HepG2 (cell line): ENCODE measurements at regions not wholly inside any gene's neighbourhood (a gene's known extent, or its start where the extent isn't known, plus 50 kb on each side); places are given as distances from the start of the nearest gene placed in this dataset.

Experiments used
- FOXA1 ChIP-seq, 2 experiments: fragments of 450-650 bp in 1 of 2; sonication (generic) in 1 of 2; formaldehyde crosslinking in 1 of 2; IDR thresholded peaks; 2 replicates each; pipeline versions ENCODE4 v1.4.0 to v1.6.1; 2016 to 2020; ENCODE audit warnings: missing genetic modification reagents in 1 of 2
- GTF3A ChIP-seq: sonication (generic); formaldehyde crosslinking; conservative IDR thresholded peaks from 2 replicates; pipeline ENCODE4 v1.4.0; 2020; ENCODE audit warnings: mild to moderate bottlenecking, missing genetic modification reagents
- HMGA1 ChIP-seq: sonication (generic); formaldehyde crosslinking; conservative IDR thresholded peaks from 2 replicates; pipeline ENCODE4 v1.4.0; 2020; ENCODE audit warnings: missing genetic modification reagents
- ISL2 ChIP-seq: sonication (generic); formaldehyde crosslinking; IDR thresholded peaks from 2 replicates; pipeline ENCODE4 v1.5.0; 2020; ENCODE audit warnings: missing genetic modification reagents
- JDP2 ChIP-seq: sonication (generic); formaldehyde crosslinking; IDR thresholded peaks from 2 replicates; pipeline ENCODE4 v1.8.1; 2022; ENCODE audit warnings: missing genetic modification reagents, borderline replicate concordance
- KDM1A ChIP-seq: IDR thresholded peaks from 2 replicates; pipeline ENCODE4 v1.6.1; 2016; ENCODE audit warnings: missing compliant biosample characterization
- KLF9 ChIP-seq: IDR thresholded peaks from 2 replicates; pipeline ENCODE4 v1.6.1; 2016; ENCODE audit warnings: low read depth
- MATR3 ChIP-seq: sonication (generic); formaldehyde crosslinking; IDR thresholded peaks from 2 replicates; pipeline ENCODE4 v1.4.0; 2020; ENCODE audit warnings: missing genetic modification reagents
- MAZ ChIP-seq, 2 experiments: sonication (generic) in 1 of 2; formaldehyde crosslinking in 1 of 2; IDR thresholded peaks; 2 replicates each; pipeline versions ENCODE4 v1.5.0 to v1.6.1; 2012 to 2020; ENCODE audit warnings: low read depth in 2 of 2, mild to moderate bottlenecking in 2 of 2, borderline replicate concordance in 1 of 2, improper control_type of control experiment in 1 of 2, low read length in 1 of 2, missing genetic modification reagents in 1 of 2, moderate library complexity in 1 of 2
- SETDB1 ChIP-seq: sonication (generic); formaldehyde crosslinking; IDR thresholded peaks from 2 replicates; pipeline ENCODE4 v1.5.1; 2020; ENCODE audit warnings: missing genetic modification reagents, mild to moderate bottlenecking, borderline replicate concordance
- SMC3 ChIP-seq: IDR thresholded peaks from 2 replicates; pipeline ENCODE4 v1.6.1; 2011; ENCODE audit warnings: low read length, improper control_type of control experiment
- XBP1 ChIP-seq: sonication (generic); formaldehyde crosslinking; IDR thresholded peaks from 2 replicates; pipeline ENCODE4 v1.5.0; 2020; ENCODE audit warnings: missing genetic modification reagents
- ZFP36 ChIP-seq: fragments of 150-350 bp; IDR thresholded peaks from 2 replicates; pipeline ENCODE4 v1.6.1; 2018; ENCODE audit warnings: borderline replicate concordance, low read length, low read depth; ENCODE audit not compliant: partially characterized antibody
- ZNF274 ChIP-seq: sonication (generic); formaldehyde crosslinking; IDR thresholded peaks from 2 replicates; pipeline ENCODE4 v1.5.1; 2020; ENCODE audit warnings: mild to moderate bottlenecking, missing genetic modification reagents
- ZNF562 ChIP-seq: sonication (generic); formaldehyde crosslinking; IDR thresholded peaks from 2 replicates; pipeline ENCODE4 v1.8.0; 2022; ENCODE audit warnings: missing genetic modification reagents, borderline replicate concordance
- ZNF75D ChIP-seq: sonication (generic); formaldehyde crosslinking; IDR thresholded peaks from 2 replicates; pipeline ENCODE4 v1.8.1; 2023; ENCODE audit warnings: missing genetic modification reagents, mild to moderate bottlenecking, borderline replicate concordance
- ZNF766 ChIP-seq: sonication (generic); formaldehyde crosslinking; IDR thresholded peaks from 2 replicates; pipeline ENCODE4 v1.5.0; 2020; ENCODE audit warnings: missing genetic modification reagents, borderline replicate concordance
- ZNF816 ChIP-seq: sonication (generic); formaldehyde crosslinking; IDR thresholded peaks from 2 replicates; pipeline ENCODE4 v1.8.0; 2022; ENCODE audit warnings: missing genetic modification reagents, mild to moderate bottlenecking, borderline replicate concordance
- ZNF841 ChIP-seq: sonication (generic); formaldehyde crosslinking; IDR thresholded peaks from 2 replicates; pipeline ENCODE4 v1.8.1; 2023; ENCODE audit warnings: missing genetic modification reagents, borderline replicate concordance
- TF ChIP-seq, protein P1 (sequence below), 2 experiments: sonication (generic) in 1 of 2; formaldehyde crosslinking in 1 of 2; IDR thresholded peaks; 2 replicates each; pipeline versions ENCODE4 v1.4.0 to v1.6.1; 2018 to 2020; ENCODE audit warnings: missing genetic modification reagents in 2 of 2, borderline replicate concordance in 1 of 2, low read depth in 1 of 2, mild to moderate bottlenecking in 1 of 2, missing biosample characterization in 1 of 2
- TF ChIP-seq, protein P2 (sequence below): sonication (generic); formaldehyde crosslinking; IDR thresholded peaks from 2 replicates; pipeline ENCODE4 v1.5.0; 2020; ENCODE audit warnings: mild to moderate bottlenecking, missing genetic modification reagents
- TF ChIP-seq, protein P3 (sequence below): sonication (generic); formaldehyde crosslinking; IDR thresholded peaks from 2 replicates; pipeline ENCODE4 v1.4.0; 2020; ENCODE audit warnings: missing genetic modification reagents

DNA sequence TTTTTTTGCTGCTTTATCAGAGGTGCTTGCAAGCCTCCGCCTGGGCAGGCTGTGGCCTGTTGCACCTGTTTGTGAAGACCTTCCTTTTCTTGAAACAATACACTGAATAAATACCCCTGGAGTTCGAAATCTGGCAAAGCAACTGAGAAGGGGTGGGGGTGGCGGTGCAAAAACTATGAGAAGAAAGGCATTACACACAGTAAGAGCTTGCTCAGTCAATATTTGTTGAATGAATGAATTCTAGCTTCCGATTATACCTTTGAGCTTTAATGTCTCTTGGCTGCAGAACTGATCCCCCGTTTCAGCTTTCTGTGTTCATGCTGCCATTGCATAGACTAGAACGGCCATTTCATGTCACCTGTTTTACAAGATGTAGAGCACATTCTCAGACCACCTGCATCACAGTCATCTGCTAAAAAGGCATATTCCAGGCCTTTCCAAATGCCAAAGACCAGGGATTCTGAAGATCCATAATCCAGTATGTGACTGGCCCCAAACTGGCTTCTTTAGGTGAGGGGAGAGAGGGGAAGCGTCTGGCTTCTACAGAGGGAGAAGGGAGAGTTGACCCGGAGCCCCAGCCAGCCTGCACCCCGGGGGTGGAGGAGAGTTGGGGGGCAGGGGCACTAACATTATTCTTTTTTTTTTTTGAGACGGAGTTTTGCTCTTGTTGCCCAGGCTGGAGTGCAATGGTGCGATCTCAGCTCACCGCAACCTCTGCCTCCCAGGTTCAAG lies 111.5 kb downstream of the ETS2 start (continued):
- TF ChIP-seq MATR3 (CRISPR knock-in tag) (no peak), ZNF75D (CRISPR knock-in tag) (no peak), ZNF841 (CRISPR knock-in tag) (no peak), ZNF562 (CRISPR knock-in tag) (no peak), XBP1 (CRISPR knock-in tag) (no peak), ISL2 (CRISPR knock-in tag) (peak; percentile 94), FOXA1 (IDR thresholded peaks at IDR 0.05) (no peak), FOXA1 (CRISPR knock-in tag; IDR thresholded peaks at IDR 0.05) (peak; percentile 89), KDM1A (no peak), ZNF274 (CRISPR knock-in tag) (no peak), GTF3A (no peak), ZNF816 (CRISPR knock-in tag) (no peak), ZFP36 (no peak), SETDB1 (CRISPR knock-in tag) (no peak), HMGA1 (CRISPR knock-in tag) (no peak), SMC3 (peak; percentile 11; the same call in 1 of the 2 replicates), MAZ (IDR thresholded peaks at IDR 0.05; ENCODE audit: borderline replicate concordance, low read depth, low read length) (no peak), MAZ (CRISPR knock-in tag; IDR thresholded peaks at IDR 0.05; ENCODE audit: low read depth) (no peak), ZNF766 (no peak), JDP2 (CRISPR knock-in tag) (no peak), KLF9 (CRISPR knock-in tag) (no peak)
- TF ChIP-seq, protein P1, sequence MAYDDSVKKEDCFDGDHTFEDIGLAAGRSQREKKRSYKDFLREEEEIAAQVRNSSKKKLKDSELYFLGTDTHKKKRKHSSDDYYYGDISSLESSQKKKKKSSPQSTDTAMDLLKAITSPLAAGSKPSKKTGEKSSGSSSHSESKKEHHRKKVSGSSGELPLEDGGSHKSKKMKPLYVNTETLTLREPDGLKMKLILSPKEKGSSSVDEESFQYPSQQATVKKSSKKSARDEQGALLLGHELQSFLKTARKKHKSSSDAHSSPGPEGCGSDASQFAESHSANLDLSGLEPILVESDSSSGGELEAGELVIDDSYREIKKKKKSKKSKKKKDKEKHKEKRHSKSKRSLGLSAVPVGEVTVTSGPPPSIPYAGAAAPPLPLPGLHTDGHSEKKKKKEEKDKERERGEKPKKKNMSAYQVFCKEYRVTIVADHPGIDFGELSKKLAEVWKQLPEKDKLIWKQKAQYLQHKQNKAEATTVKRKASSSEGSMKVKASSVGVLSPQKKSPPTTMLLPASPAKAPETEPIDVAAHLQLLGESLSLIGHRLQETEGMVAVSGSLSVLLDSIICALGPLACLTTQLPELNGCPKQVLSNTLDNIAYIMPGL (CRISPR knock-in tag; IDR thresholded peaks at IDR 0.05; ENCODE audit: borderline replicate concordance in 1 of 2, low read depth in 1 of 2) = no peak
- TF ChIP-seq, protein P2, sequence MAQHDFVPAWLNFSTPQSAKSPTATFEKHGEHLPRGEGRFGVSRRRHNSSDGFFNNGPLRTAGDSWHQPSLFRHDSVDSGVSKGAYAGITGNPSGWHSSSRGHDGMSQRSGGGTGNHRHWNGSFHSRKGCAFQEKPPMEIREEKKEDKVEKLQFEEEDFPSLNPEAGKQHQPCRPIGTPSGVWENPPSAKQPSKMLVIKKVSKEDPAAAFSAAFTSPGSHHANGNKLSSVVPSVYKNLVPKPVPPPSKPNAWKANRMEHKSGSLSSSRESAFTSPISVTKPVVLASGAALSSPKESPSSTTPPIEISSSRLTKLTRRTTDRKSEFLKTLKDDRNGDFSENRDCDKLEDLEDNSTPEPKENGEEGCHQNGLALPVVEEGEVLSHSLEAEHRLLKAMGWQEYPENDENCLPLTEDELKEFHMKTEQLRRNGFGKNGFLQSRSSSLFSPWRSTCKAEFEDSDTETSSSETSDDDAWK (CRISPR knock-in tag) = no peak
- TF ChIP-seq, protein P3, sequence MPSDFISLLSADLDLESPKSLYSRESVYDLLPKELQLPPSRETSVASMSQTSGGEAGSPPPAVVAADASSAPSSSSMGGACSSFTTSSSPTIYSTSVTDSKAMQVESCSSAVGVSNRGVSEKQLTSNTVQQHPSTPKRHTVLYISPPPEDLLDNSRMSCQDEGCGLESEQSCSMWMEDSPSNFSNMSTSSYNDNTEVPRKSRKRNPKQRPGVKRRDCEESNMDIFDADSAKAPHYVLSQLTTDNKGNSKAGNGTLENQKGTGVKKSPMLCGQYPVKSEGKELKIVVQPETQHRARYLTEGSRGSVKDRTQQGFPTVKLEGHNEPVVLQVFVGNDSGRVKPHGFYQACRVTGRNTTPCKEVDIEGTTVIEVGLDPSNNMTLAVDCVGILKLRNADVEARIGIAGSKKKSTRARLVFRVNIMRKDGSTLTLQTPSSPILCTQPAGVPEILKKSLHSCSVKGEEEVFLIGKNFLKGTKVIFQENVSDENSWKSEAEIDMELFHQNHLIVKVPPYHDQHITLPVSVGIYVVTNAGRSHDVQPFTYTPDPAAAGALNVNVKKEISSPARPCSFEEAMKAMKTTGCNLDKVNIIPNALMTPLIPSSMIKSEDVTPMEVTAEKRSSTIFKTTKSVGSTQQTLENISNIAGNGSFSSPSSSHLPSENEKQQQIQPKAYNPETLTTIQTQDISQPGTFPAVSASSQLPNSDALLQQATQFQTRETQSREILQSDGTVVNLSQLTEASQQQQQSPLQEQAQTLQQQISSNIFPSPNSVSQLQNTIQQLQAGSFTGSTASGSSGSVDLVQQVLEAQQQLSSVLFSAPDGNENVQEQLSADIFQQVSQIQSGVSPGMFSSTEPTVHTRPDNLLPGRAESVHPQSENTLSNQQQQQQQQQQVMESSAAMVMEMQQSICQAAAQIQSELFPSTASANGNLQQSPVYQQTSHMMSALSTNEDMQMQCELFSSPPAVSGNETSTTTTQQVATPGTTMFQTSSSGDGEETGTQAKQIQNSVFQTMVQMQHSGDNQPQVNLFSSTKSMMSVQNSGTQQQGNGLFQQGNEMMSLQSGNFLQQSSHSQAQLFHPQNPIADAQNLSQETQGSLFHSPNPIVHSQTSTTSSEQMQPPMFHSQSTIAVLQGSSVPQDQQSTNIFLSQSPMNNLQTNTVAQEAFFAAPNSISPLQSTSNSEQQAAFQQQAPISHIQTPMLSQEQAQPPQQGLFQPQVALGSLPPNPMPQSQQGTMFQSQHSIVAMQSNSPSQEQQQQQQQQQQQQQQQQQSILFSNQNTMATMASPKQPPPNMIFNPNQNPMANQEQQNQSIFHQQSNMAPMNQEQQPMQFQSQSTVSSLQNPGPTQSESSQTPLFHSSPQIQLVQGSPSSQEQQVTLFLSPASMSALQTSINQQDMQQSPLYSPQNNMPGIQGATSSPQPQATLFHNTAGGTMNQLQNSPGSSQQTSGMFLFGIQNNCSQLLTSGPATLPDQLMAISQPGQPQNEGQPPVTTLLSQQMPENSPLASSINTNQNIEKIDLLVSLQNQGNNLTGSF (CRISPR knock-in tag) = no peak
